Neuron (in vitro differentiated cells): ENCODE measurements at regions not wholly inside any gene's neighbourhood (a gene's known extent, or its start where the extent isn't known, plus 50 kb on each side); places are given as distances from the start of the nearest gene placed in this dataset.

Source experiments
- H2AFZ ChIP-seq: one replicate; pipeline ENCODE4 v1.6.1; 2013; ENCODE audit warnings: low read depth, mild to moderate bottlenecking, inconsistent platforms, low read length, moderate library complexity
- H3K27me3 ChIP-seq: one replicate; pipeline ENCODE4 v1.6.1; 2013; ENCODE audit warnings: low read length; ENCODE audit not compliant: insufficient read depth
- H3K36me3 ChIP-seq: one replicate; pipeline ENCODE4 v1.6.1; 2013; ENCODE audit warnings: low read length; ENCODE audit not compliant: insufficient read depth
- H3K4me1 ChIP-seq: one replicate; pipeline ENCODE4 v1.6.1; 2013; ENCODE audit warnings: low read length; ENCODE audit not compliant: insufficient read depth
- H3K4me3 ChIP-seq: 2 replicates; pipeline ENCODE4 v1.5.1; 2013; ENCODE audit warnings: mild to moderate bottlenecking, low read length, moderate library complexity
- H3K9me3 ChIP-seq: one replicate; pipeline ENCODE4 v1.6.1; 2013; ENCODE audit warnings: low read length

DNA sequence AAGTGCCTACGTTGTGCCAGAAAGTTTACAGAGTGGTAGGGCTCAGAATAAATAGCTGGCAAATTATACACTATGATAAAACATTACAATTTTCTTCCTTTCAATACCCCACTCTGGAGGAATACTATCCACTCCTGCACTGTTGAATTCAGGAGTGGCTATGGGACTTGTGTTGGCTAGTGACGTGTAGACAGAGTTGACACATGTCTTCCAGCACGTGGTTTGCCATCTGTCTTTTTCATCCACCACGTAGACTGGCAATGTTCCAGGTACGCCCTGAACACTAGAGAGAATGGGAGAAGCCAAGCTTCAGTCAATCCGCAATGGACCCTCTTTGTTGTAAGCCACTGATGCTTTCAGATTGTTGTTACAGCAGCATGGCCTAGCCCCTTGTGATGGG lies 168.8 kb upstream of the RBPJ start:
- Histone ChIP-seq H3K9me3 (no peaks in the 10 kb centered on the region), H3K4me3 (no peak overlapping the region), H3K36me3 (no peaks in the 10 kb centered on the region), H3K27me3 (no peaks in the 10 kb centered on the region), H2AFZ (no peak overlapping the region), H3K4me1 (no peaks in the 10 kb centered on the region)

DNA sequence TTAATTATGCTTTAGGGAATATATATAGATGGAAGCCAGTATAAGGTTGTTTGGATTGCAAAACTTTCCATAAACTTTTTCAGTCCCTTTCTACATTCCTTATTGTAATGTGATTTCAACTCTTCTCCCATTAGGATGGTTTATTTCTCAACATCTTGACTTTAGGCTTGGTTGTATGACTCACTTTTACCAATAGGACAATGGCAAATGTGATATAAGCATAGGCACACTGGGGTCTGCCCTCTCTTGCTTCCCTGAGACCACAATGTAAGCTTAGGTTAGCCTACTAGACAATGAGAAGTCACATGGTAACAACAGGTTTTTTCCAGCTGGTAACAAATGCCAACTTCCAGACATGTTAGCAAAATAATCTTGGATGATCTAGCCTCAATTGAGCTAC lies 163.3 kb upstream of the RBPJ start:
- Histone ChIP-seq H3K9me3 (no peaks in the 10 kb centered on the region), H2AFZ (no peak overlapping the region), H3K4me3 (no peak overlapping the region), H3K27me3 (no peaks in the 10 kb centered on the region), H3K4me1 (no peaks in the 10 kb centered on the region), H3K36me3 (no peaks in the 10 kb centered on the region)

- H3K4me1 ChIP-seq = no peaks in the 10 kb centered on the region
- H2AFZ ChIP-seq = no peak overlapping the region
- H3K36me3 ChIP-seq = no peaks in the 10 kb centered on the region
- H3K27me3 ChIP-seq = no peaks in the 10 kb centered on the region
- no peaks in the 10 kb centered on the region for H3K9me3 ChIP-seq
- no peak overlapping the region for H3K4me3 ChIP-seq
These were observed 160.2 kb upstream of the RBPJ start for GRCh38 chr4:26160591-26160990.

- Histone ChIP-seq H3K9me3 (no peaks in the 10 kb centered on the region), H3K4me3 (no peak overlapping the region), H2AFZ (no peak overlapping the region), H3K27me3 (no peaks in the 10 kb centered on the region), H3K36me3 (no peaks in the 10 kb centered on the region), H3K4me1 (no peaks in the 10 kb centered on the region)
These were observed 159.6 kb upstream of the RBPJ start for GRCh38 chr4:26161030-26161824.

DNA sequence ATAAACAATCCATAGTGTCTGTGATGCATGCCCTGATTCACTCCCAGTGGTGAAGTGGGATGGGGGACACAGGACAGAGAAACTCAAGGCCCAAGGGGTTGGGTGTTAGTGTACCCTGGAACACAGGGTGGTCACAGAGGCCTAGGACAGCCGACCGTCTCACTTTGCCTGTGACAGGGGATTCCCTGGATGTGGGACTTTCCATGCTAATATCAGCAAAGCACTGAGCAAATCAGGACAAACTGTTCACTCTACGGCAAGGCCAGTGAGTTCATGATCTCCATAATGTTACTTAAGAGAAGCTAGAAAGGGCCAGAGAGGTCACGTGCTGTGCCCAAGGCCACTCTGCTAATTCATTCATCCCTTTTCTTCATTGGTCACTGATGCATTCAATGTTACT lies 158.7 kb upstream of the RBPJ start:
- H2AFZ ChIP-seq = no peak overlapping the region
- no peaks in the 10 kb centered on the region for H3K27me3 ChIP-seq
- H3K9me3 ChIP-seq = no peaks in the 10 kb centered on the region
- no peaks in the 10 kb centered on the region for H3K4me1 ChIP-seq
- no peak overlapping the region for H3K4me3 ChIP-seq
- H3K36me3 ChIP-seq = no peaks in the 10 kb centered on the region

DNA sequence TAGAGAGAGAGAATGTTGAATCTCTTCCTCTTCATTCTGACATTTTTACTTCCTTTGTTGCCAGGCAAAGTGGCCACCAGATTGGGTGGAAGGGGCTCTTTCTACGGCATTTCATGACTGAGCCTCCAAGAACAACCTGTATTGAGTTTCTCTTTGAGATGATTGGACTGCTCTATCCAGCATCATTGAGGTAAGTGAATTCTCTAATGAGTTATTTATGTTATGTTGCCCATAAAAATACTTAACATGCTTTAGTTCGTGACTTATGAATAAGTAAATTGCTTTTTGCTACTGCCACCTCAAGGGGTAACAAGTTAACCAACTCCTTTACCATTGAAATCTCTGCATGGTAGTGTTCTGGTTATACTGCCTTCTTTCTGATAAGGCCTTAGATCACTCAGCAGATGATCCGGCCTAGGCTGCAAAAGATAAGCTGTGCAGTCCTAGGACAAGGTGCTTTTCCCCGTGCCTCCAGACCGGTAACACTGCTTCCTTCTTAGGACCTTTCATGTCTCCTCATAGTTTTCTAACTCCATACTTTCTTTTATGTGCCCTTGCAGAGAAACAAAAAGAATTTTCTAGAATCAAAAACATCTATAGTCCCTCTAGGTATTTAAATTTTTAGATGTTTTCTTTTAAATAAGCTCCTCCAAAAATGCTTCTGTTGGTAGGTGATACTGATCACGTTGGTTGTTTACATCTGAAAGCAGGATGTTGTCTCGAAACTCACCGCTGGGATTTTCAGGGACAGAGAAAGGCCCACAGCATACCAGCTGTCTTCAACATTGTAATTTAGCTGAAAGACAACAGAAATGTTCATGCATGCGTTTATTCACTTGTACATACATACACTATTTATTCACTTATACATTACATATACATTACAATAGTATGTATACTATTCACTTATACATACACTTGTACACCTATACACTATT lies 157.1 kb upstream of the RBPJ start:
- Histone ChIP-seq H3K4me3 (no peak overlapping the region), H3K9me3 (no peaks in the 10 kb centered on the region), H3K36me3 (no peaks in the 10 kb centered on the region), H3K27me3 (no peaks in the 10 kb centered on the region), H2AFZ (no peak overlapping the region), H3K4me1 (no peaks in the 10 kb centered on the region)

GRCh38 chr4:26171501-26171900 lies 149.3 kb upstream of the RBPJ start:
- no peak overlapping the region for H3K4me3 ChIP-seq
- H2AFZ ChIP-seq = no peak overlapping the region
- H3K4me1 ChIP-seq = no peaks in the 10 kb centered on the region
- H3K27me3 ChIP-seq = no peaks in the 10 kb centered on the region
- H3K36me3 ChIP-seq = no peaks in the 10 kb centered on the region
- H3K9me3 ChIP-seq = no peaks in the 10 kb centered on the region

DNA sequence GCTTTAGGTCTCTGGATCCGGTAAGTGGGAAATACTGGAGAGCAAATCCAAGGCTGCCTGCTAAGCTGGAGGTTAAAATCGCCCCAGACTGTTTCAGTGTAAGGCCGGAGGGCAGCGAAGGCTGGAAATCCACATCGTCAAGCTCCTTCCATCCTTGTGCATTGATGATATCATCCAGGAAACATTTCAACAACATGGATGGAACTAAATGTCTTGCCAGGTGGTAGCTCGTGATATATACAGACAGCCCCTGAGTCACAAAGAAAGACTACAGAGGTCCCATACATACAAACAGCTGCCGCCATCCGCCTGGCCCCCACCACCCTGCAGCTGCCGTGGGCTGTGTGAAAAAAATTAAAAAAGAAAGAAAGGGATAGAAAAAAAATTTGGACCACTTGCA lies 148.9 kb upstream of the RBPJ start:
- Histone ChIP-seq H3K4me1 (no peaks in the 10 kb centered on the region), H2AFZ (peak overlapping the region; percentile 9), H3K4me3 (no peak overlapping the region), H3K27me3 (no peaks in the 10 kb centered on the region), H3K36me3 (no peaks in the 10 kb centered on the region), H3K9me3 (no peaks in the 10 kb centered on the region)

GRCh38 chr4:26173619-26174018 lies 147.2 kb upstream of the RBPJ start:
- Histone ChIP-seq H3K4me3 (no peak overlapping the region), H3K36me3 (no peaks in the 10 kb centered on the region), H3K4me1 (no peaks in the 10 kb centered on the region), H3K27me3 (no peaks in the 10 kb centered on the region), H3K9me3 (no peaks in the 10 kb centered on the region), H2AFZ (no peak overlapping the region)

DNA sequence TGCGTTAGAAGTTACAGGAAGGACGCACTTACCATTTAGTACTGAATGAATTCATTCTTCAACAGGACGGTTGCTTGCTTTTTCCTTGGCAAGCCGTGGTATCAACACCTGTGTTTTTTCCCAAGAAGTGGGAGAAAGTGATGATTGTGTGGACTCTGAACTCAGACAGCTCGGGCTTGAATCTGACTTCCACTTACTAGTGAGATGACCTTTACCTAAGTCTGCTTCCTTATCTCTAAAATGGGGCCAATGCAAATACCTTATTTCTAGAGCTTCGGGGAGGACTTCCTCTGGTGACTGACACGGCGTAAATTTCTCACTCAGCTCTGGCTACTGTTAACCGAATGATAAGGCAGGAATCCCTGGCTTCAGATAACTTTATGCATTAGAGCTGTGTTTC lies 146.8 kb upstream of the RBPJ start:
- Histone ChIP-seq H3K9me3 (no peaks in the 10 kb centered on the region), H2AFZ (no peak overlapping the region), H3K4me3 (no peak overlapping the region), H3K36me3 (no peaks in the 10 kb centered on the region), H3K27me3 (no peaks in the 10 kb centered on the region), H3K4me1 (no peaks in the 10 kb centered on the region)

GRCh38 chr4:26175006-26175786 lies 145.6 kb upstream of the RBPJ start:
- H3K4me1 ChIP-seq = no peaks in the 10 kb centered on the region
- H3K4me3 ChIP-seq = no peak overlapping the region
- no peaks in the 10 kb centered on the region for H3K27me3 ChIP-seq
- H3K9me3 ChIP-seq = no peaks in the 10 kb centered on the region
- no peak overlapping the region for H2AFZ ChIP-seq
- no peaks in the 10 kb centered on the region for H3K36me3 ChIP-seq

DNA sequence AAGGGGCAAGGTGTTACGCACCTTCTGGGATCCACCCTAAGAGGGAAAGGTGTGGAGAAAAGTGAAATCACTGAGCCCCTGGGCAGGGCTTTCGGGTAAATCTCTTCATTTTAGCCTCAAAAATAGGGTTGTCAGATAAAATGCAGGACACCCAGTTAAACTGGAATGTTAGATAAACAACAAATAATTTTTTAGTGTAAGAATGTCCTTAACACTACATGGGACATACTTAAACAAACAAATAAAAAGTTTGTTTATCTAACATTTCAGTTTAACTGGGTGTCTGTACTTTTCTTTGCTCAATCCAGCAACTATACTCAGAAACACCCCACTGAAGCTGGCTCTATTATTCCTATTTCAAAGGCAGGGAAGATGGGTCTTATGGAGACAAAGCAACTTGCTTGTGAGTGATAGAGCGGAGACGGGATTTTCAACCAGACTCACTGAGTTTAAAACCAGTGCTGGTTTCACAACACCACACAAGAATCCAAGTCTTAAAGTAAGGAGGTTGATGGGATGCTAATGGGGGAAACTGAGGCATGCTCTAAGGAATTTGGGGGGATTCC lies 144.8 kb upstream of the RBPJ start:
- H3K27me3 ChIP-seq = no peaks in the 10 kb centered on the region
- H2AFZ ChIP-seq = no peak overlapping the region
- no peaks in the 10 kb centered on the region for H3K4me1 ChIP-seq
- H3K9me3 ChIP-seq = no peaks in the 10 kb centered on the region
- H3K36me3 ChIP-seq = no peaks in the 10 kb centered on the region
- no peak overlapping the region for H3K4me3 ChIP-seq
